Gastroesophageal sphincter (tissue), 3 donors: ENCODE measurements at regions not wholly inside any gene's neighbourhood (a gene's known extent, or its start where the extent isn't known, plus 50 kb on each side); places are given as distances from the start of the nearest gene placed in this dataset.

ENCODE experiments used
- CTCF ChIP-seq, 4 experiments: fragments of 200-600 bp in 2 of 4; fragments of 450-650 bp in 2 of 4; sonication (generic) in 1 of 4; IDR thresholded peaks; one replicate each; pipeline ENCODE4 v1.5.1; 2017 to 2019; ENCODE audit warnings: antibody characterized with exemption in 4 of 4, mild to moderate bottlenecking in 2 of 4, moderate library complexity in 2 of 4
- EP300 ChIP-seq: sonication (generic); formaldehyde crosslinking; IDR thresholded peaks from one replicate; pipeline ENCODE4 v1.6.1; 2017; ENCODE audit warnings: antibody characterized with exemption, mild to moderate bottlenecking

- no peak for TF ChIP-seq CTCF (IDR thresholded peaks at IDR 0.05)
- no peak for TF ChIP-seq EP300
Measured at GRCh38 chr1:65064981-65065380, 83.0 kb upstream of the AK4 start.
